ENCODE measurements at regions not wholly inside any gene's neighbourhood (a gene's known extent, or its start where the extent isn't known, plus 50 kb on each side); places are given as distances from the start of the nearest gene placed in this dataset.

DNA sequence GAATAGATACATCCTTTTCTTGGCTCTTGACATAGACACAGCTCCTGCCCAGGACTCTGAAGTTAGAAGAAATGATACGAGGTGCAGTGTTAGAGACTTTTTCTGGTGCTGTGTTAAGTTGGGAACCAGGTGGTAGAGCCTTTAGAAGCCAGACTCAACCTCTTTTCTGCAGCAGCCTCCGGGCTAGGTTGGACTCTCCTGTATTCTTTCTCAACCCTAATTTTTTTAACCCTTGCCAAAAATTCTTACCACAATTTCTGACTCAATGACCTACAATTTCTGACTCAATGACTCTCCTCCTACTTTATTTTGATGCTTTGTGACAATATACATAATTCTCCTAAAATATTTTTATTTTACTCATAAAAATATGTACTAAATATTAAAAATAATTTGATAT lies 127.4 kb upstream of the PRL start:
- Mint-ChIP-seq H3K27ac (ENCODE audit: unreplicated experiment) (no peak overlapping the region), H3K4me1 (ENCODE audit: unreplicated experiment) (peaks cover 6% of the 10 kb centered on the region), H3K9me3 (ENCODE audit: unreplicated experiment) (no peaks in the 10 kb centered on the region), H3K4me3 (ENCODE audit: unreplicated experiment) (no peak overlapping the region), H3K36me3 (ENCODE audit: low read depth, unreplicated experiment) (no peaks in the 10 kb centered on the region), H3K27me3 (ENCODE audit: unreplicated experiment) (no peaks in the 10 kb centered on the region)
- DNase-seq (ENCODE audit: low spot score): no peak
- TF ChIP-seq, protein P1, sequence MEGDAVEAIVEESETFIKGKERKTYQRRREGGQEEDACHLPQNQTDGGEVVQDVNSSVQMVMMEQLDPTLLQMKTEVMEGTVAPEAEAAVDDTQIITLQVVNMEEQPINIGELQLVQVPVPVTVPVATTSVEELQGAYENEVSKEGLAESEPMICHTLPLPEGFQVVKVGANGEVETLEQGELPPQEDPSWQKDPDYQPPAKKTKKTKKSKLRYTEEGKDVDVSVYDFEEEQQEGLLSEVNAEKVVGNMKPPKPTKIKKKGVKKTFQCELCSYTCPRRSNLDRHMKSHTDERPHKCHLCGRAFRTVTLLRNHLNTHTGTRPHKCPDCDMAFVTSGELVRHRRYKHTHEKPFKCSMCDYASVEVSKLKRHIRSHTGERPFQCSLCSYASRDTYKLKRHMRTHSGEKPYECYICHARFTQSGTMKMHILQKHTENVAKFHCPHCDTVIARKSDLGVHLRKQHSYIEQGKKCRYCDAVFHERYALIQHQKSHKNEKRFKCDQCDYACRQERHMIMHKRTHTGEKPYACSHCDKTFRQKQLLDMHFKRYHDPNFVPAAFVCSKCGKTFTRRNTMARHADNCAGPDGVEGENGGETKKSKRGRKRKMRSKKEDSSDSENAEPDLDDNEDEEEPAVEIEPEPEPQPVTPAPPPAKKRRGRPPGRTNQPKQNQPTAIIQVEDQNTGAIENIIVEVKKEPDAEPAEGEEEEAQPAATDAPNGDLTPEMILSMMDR (IDR thresholded peaks at IDR 0.05; ENCODE audit: unreplicated experiment): no peak

DNA sequence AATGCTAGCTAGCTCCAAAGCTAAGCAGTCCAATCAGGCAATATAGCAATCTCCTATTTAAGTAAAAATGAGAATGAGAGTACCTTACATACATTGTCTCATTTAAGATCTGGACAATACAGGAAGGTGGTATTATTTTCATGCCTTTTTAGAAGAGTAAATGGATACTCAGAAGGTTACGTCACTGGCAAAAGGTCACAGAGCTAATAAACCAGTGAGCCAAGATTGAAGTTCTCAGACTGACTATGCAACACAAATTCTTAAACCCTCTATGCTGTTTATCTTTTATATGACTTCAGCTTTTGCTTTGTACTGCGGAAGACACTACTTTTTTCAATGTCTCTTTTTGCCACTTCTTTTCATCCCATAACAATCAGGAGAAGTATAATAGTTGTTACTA lies 135.2 kb upstream of the PRL start:
- Mint-ChIP-seq H3K27ac (ENCODE audit: unreplicated experiment) (no peak overlapping the region), H3K9me3 (ENCODE audit: unreplicated experiment) (no peaks in the 10 kb centered on the region), H3K4me3 (ENCODE audit: unreplicated experiment) (no peak overlapping the region), H3K36me3 (ENCODE audit: low read depth, unreplicated experiment) (no peaks in the 10 kb centered on the region), H3K27me3 (ENCODE audit: unreplicated experiment) (no peaks in the 10 kb centered on the region), H3K4me1 (ENCODE audit: unreplicated experiment) (peaks cover 4% of the 10 kb centered on the region)
- DNase-seq (ENCODE audit: low spot score): no peak
- TF ChIP-seq, protein P1 (IDR thresholded peaks at IDR 0.05; ENCODE audit: unreplicated experiment): no peak

DNA sequence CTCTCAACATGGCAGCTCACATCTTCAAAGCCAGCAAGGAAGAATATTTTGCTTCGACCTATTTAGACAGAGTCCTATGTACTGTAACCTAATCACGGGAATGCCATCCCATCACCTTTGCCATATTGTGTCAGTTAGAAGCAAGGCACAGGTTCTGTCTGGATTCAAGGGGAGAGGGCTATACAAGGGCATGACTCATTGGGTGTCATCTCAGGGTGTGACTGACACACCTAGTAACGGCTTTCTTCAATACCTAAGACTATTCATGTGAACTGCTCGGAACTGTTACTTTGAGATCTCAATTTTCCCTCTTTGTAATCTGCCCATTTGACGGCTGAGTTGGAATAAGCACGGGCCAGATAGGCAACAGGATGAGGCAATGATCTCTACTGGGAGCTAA lies 135.6 kb upstream of the HDGFL1 start:
- Mint-ChIP-seq H3K27ac (ENCODE audit: unreplicated experiment) (no peak overlapping the region), H3K4me3 (ENCODE audit: unreplicated experiment) (no peak overlapping the region), H3K9me3 (ENCODE audit: unreplicated experiment) (no peaks in the 10 kb centered on the region), H3K36me3 (ENCODE audit: low read depth, unreplicated experiment) (no peaks in the 10 kb centered on the region), H3K27me3 (ENCODE audit: unreplicated experiment) (no peaks in the 10 kb centered on the region), H3K4me1 (ENCODE audit: unreplicated experiment) (no peaks in the 10 kb centered on the region)
- no peak for DNase-seq (ENCODE audit: low spot score)
- TF ChIP-seq, protein P1 (IDR thresholded peaks at IDR 0.05; ENCODE audit: unreplicated experiment): no peak

DNA sequence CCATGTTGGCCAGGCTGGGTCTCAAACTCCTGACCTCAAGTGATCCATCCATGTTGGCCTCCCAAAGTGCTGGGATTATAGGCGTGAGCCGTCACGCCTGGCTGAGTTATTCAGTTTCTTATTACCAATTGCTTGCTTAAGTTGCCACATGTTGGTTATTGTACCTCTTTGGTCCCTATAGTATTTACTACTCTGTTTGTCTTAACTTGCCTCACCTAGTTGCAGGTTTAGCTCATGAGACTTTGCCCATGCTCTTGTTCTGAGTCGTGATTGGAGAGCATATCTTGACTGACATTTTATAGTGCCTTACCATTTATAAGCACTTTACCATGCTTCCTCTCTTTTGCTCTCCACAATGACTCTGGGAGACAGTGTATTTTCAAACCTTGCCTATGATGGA lies 134.2 kb upstream of the HDGFL1 start:
- Mint-ChIP-seq H3K36me3 (ENCODE audit: low read depth, unreplicated experiment) (no peaks in the 10 kb centered on the region), H3K9me3 (ENCODE audit: unreplicated experiment) (no peaks in the 10 kb centered on the region), H3K4me3 (ENCODE audit: unreplicated experiment) (no peak overlapping the region), H3K27me3 (ENCODE audit: unreplicated experiment) (peaks cover 1% of the 10 kb centered on the region), H3K27ac (ENCODE audit: unreplicated experiment) (no peak overlapping the region), H3K4me1 (ENCODE audit: unreplicated experiment) (no peaks in the 10 kb centered on the region)
- DNase-seq (ENCODE audit: low spot score): no peak
- TF ChIP-seq, protein P1 (IDR thresholded peaks at IDR 0.05; ENCODE audit: unreplicated experiment): no peak

DNA sequence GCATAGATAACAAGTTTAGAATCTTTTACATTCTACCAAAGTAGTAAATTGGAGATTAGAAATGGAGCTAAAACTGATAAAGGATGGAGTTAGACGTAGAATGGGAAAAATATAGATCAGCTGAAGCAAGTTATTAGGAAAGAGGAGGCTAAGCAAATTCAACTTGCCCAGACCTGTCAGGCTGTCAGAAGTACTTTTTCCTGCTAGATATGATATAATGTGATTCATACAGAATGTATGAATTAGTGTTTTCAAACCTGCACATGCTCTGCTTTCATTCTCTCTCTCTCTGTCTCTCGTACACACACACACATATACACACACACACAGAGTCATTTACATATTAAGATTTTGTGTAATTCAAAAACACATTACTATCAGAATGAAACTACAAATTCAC lies 133.2 kb upstream of the HDGFL1 start:
- Mint-ChIP-seq H3K27ac (ENCODE audit: unreplicated experiment) (no peak overlapping the region), H3K4me3 (ENCODE audit: unreplicated experiment) (no peak overlapping the region), H3K4me1 (ENCODE audit: unreplicated experiment) (no peaks in the 10 kb centered on the region), H3K9me3 (ENCODE audit: unreplicated experiment) (no peaks in the 10 kb centered on the region), H3K27me3 (ENCODE audit: unreplicated experiment) (peaks cover 1% of the 10 kb centered on the region), H3K36me3 (ENCODE audit: low read depth, unreplicated experiment) (no peaks in the 10 kb centered on the region)
- DNase-seq (ENCODE audit: low spot score): no peak
- TF ChIP-seq, protein P1 (IDR thresholded peaks at IDR 0.05; ENCODE audit: unreplicated experiment): no peak

All from endothelial cell (in vitro differentiated cells).